HFFc6 (cell line): ENCODE measurements at regions not wholly inside any gene's neighbourhood (a gene's known extent, or its start where the extent isn't known, plus 50 kb on each side); places are given as distances from the start of the nearest gene placed in this dataset.
A peak's percentile ranks its signal among the peaks of the same experiment; 100 is the strongest.

Source experiments
- DNase-seq: peaks from one replicate; pipeline ENCODE4 v3.0.0-alpha.2; 2018
- H3K27ac Mint-ChIP-seq: 2 replicates; pipeline ENCODE4 v1.8.0; 2020; ENCODE audit warnings: mild to moderate bottlenecking, mixed read lengths
- H3K27me3 Mint-ChIP-seq: 2 replicates; pipeline ENCODE4 v1.8.0; 2021; ENCODE audit warnings: mild to moderate bottlenecking, moderate library complexity, mixed read lengths; ENCODE audit not compliant: insufficient read depth
- H3K36me3 Mint-ChIP-seq: 2 replicates; pipeline ENCODE4 v1.8.0; 2021; ENCODE audit warnings: low read depth, mixed read lengths
- H3K4me1 Mint-ChIP-seq: 2 replicates; pipeline ENCODE4 v1.8.0; 2020; ENCODE audit warnings: low read depth, mixed read lengths
- H3K4me3 Mint-ChIP-seq: 2 replicates; pipeline ENCODE4 v1.8.0; 2020; ENCODE audit warnings: mild to moderate bottlenecking, moderate library complexity, mixed read lengths
- H3K9me3 Mint-ChIP-seq: 2 replicates; pipeline ENCODE4 v1.8.0; 2020; ENCODE audit warnings: mild to moderate bottlenecking, mixed read lengths
- CTCF ChIP-seq: fragments of 200-600 bp; sonication (generic); IDR thresholded peaks from 2 replicates; pipeline ENCODE4 v1.5.0; 2021; ENCODE audit warnings: antibody characterized with exemption, mild to moderate bottlenecking

GRCh38 chr10:33448421-33449140 lies 114.1 kb upstream of the NRP1 start:
- Mint-ChIP-seq H3K4me1 (peaks cover 15% of the 10 kb centered on the region), H3K9me3 (peaks cover 6% of the 10 kb centered on the region; the same call in 1 of the 2 replicates), H3K27ac (no peak overlapping the region)

GRCh38 chr10:33441561-33441960 lies 107.1 kb upstream of the NRP1 start:
- DNase-seq: peak; percentile 4
- no peak overlapping the region for H3K27ac Mint-ChIP-seq
- no peaks in the 10 kb centered on the region for H3K9me3 Mint-ChIP-seq
- no peak for TF ChIP-seq CTCF
- no peak overlapping the region for H3K4me3 Mint-ChIP-seq
- H3K4me1 Mint-ChIP-seq: peaks cover 18% of the 10 kb centered on the region
- no peaks in the 10 kb centered on the region for H3K36me3 Mint-ChIP-seq
- no peaks in the 10 kb centered on the region for H3K27me3 Mint-ChIP-seq

More at GRCh38 chr10:33448421-33449140, 114.1 kb upstream of the NRP1 start:
- Mint-ChIP-seq H3K4me3 (no peak overlapping the region), H3K36me3 (peaks cover 7% of the 10 kb centered on the region), H3K27me3 (peaks cover 1% of the 10 kb centered on the region; the same call in 1 of the 2 replicates)
- TF ChIP-seq CTCF: no peak
- no peak for DNase-seq

GRCh38 chr10:33434933-33435332 lies 100.5 kb upstream of the NRP1 start:
- Mint-ChIP-seq H3K27ac (no peak overlapping the region), H3K9me3 (no peaks in the 10 kb centered on the region), H3K36me3 (no peaks in the 10 kb centered on the region), H3K27me3 (no peaks in the 10 kb centered on the region), H3K4me3 (no peak overlapping the region), H3K4me1 (peaks cover 7% of the 10 kb centered on the region; the same call in 1 of the 2 replicates)
- no peak for DNase-seq
- TF ChIP-seq CTCF: no peak

- no peaks in the 10 kb centered on the region for H3K27me3 Mint-ChIP-seq
- H3K36me3 Mint-ChIP-seq: no peaks in the 10 kb centered on the region
- no peak overlapping the region for H3K27ac Mint-ChIP-seq
- no peak overlapping the region for H3K4me3 Mint-ChIP-seq
- no peaks in the 10 kb centered on the region for H3K9me3 Mint-ChIP-seq
- no peak for DNase-seq
- H3K4me1 Mint-ChIP-seq: no peaks in the 10 kb centered on the region
- TF ChIP-seq CTCF: no peak
Observed at GRCh38 chr10:33428682-33429081, 94.2 kb upstream of the NRP1 start.

GRCh38 chr10:33423154-33423529 lies 88.7 kb upstream of the NRP1 start:
- H3K4me1 Mint-ChIP-seq: peaks cover 36% of the 10 kb centered on the region
- no peak overlapping the region for H3K27ac Mint-ChIP-seq
- H3K4me3 Mint-ChIP-seq: no peak overlapping the region
- H3K9me3 Mint-ChIP-seq: no peaks in the 10 kb centered on the region
- H3K27me3 Mint-ChIP-seq: no peaks in the 10 kb centered on the region
- TF ChIP-seq CTCF: no peak
- no peaks in the 10 kb centered on the region for H3K36me3 Mint-ChIP-seq
- DNase-seq: no peak
